ENCODE measurements at regions not wholly inside any gene's neighbourhood (a gene's known extent, or its start where the extent isn't known, plus 50 kb on each side); places are given as distances from the start of the nearest gene placed in this dataset.
"Not testable (repeated sequence)": the region's sequence is repeated elsewhere in the genome, so short reads cannot be mapped to it uniquely, and the experiment has no call there.

DNA sequence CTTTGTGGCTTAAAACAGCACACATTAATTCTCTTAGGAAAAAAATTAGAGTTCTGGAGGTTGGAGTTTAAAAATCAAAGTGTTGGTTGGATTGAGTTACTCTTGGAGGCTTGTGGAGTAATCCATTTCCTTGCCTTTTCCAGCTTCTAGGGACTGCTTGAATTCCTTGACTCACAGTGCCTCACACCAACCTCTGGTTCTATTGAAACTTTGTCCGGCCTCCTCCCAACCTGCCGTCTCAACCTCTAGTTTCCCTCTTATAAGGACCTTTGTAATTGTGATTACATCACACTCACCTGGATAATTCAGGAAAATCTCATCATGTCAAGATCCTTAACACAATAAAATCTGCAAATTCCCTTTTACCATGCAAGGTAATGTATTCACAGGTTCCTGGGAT is 764.2 kb upstream of the CDH18 start:
- H3K4me1 ChIP-seq; H3K27me3 ChIP-seq; DNase-seq; intact Hi-C loops (cut with DNase I); ATAC-seq; H3K36me3 ChIP-seq; H3K4me3 ChIP-seq; FAIRE-seq; H3K27ac ChIP-seq; H3K9me3 ChIP-seq: not testable (repeated sequence)
- 60% methylated on average over 1 of the region's 2 CpGs; no CpG with 5 or more reads in 1 of the 2 donors for WGBS, 2 donors

DNA sequence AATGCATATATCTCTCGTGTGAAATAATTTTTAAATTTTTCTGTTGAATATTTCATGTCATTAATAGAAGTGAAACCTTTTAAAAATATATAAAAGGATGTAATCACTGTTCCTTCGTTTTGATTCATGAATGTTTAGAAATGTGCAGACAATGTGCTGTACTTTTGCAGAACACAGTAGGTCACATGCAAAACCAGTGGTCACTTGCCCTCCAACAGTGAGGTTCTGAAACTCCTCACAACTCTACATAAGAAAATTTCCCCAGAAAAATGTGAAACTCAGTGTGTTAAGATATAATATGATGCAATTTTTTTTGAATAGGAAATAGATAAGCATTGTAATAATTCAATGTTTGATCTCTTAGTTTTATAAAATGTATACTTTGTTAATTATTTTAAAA is 747.7 kb upstream of the CDH18 start:
- H3K4me1 ChIP-seq; H3K36me3 ChIP-seq; H3K9me3 ChIP-seq; ATAC-seq; DNase-seq; H3K27me3 ChIP-seq; H3K4me3 ChIP-seq; H3K27ac ChIP-seq; FAIRE-seq; intact Hi-C loops (cut with DNase I): not testable (repeated sequence)
- 42 to 57% methylated on average over 2 of the region's 2 CpGs for WGBS, 2 donors

DNA sequence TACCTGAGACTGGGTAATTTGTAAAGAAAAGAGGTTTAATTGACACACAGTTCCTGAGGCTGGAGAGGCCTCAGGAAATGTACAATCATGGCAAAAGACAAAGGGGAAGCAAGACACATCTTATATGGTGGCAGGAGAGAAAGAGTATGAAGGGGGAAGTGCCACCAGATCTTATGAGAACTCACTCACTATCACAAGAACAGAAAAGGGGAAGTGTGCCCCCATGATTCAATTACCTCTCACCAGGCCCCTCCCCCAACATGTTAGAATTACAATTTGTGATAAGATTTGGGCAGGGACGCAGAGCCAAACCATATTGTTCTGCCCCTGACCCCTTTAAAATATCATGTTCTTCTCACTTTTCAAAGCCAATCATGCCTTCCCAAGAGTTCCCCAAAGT is 744.2 kb upstream of the CDH18 start:
- WGBS, 2 donors = 79 to 93% methylated on average over 1 of the region's 1 CpG
- FAIRE-seq; H3K27ac ChIP-seq; H3K4me3 ChIP-seq; intact Hi-C loops (cut with DNase I); H3K36me3 ChIP-seq; H3K9me3 ChIP-seq; H3K4me1 ChIP-seq; ATAC-seq; H3K27me3 ChIP-seq; DNase-seq: not testable (repeated sequence)

DNA sequence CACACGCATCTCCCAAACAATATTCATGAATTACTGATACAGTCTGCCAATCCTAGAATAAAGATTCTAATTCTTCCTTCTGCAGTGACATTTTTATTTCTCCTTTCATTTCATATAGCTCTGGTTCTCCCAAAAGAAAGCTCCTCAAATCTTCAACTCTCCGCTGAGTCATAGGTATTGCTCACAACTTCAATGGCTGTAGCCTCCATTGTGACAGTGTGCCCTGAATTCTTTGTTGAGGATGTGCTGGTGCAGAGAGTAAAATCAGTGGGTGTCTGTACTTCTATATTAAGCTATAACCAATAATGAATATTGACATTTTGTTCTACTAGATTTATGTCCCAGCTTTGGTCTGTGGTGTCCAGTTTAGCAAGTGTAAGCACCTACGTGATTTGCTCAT is 733.3 kb upstream of the CDH18 start:
- intact Hi-C loops (cut with DNase I); DNase-seq; ATAC-seq; H3K27ac ChIP-seq; H3K4me3 ChIP-seq; H3K36me3 ChIP-seq; H3K4me1 ChIP-seq; FAIRE-seq; H3K9me3 ChIP-seq; H3K27me3 ChIP-seq: not testable (repeated sequence)
- 83 to 86% methylated on average over 2 to 3 of the region's 3 CpGs for WGBS, 2 donors

DNA sequence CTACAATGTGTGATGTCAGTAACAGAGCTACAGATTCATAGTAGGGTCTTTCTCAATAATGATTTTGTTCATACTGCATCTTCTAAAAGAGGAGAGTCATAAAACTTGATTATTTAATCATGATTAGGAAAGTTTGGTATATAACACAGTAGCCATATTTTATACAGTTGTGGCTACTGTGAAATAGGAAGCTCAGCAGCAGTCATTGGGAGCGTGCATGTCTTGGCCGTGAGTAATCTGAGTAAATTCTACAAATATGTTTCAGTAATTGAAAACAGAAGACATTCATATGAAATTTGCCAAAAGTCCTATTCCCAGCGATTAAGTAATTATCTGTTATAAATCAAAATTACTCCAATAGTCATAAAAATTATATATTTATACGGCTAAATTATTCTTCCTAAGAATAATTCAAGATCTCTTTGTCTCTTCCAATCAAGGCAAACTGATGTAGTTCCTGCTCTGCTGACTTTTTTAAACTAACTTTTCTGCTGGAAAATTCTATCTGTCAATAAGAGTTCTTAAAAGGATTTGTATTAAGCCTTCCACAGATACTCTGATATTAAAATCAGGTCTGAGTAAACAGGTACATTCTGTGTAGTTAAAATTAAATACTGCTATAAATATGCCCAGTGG is 723.6 kb upstream of the CDH18 start:
- intact Hi-C loops (cut with DNase I); DNase-seq; ATAC-seq; H3K4me1 ChIP-seq; H3K27me3 ChIP-seq; H3K36me3 ChIP-seq; H3K4me3 ChIP-seq; H3K27ac ChIP-seq; H3K9me3 ChIP-seq: not testable (repeated sequence)
- WGBS, 2 donors = 68 to 86% methylated on average over 2 to 4 of the region's 4 CpGs
- FAIRE-seq = peak; percentile 96

DNA sequence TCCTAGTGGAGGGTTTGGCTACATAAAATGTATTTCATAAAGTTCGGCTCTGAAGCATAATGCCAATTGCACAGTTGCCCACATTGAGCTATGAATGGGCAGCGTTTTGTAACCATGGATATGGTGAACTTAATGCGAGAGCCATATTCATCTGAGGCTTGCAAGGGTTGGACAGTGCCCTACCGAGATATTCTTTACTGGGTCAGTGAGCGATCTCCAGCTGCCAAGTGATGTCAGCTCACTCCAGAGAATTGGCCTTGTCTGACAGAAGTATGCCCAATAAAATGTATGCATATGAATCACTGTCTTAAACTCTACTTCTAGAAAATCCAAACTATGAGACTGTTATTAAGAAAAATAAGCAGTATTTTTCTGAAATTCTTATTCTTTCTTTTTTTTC is 719.6 kb upstream of the CDH18 start:
- WGBS, 2 donors = 76 to 85% methylated on average over 5 of the region's 5 CpGs
- H3K36me3 ChIP-seq; H3K27me3 ChIP-seq; DNase-seq; H3K4me1 ChIP-seq; H3K9me3 ChIP-seq; H3K27ac ChIP-seq; intact Hi-C loops (cut with DNase I); ATAC-seq; H3K4me3 ChIP-seq; FAIRE-seq: not testable (repeated sequence)

DNA sequence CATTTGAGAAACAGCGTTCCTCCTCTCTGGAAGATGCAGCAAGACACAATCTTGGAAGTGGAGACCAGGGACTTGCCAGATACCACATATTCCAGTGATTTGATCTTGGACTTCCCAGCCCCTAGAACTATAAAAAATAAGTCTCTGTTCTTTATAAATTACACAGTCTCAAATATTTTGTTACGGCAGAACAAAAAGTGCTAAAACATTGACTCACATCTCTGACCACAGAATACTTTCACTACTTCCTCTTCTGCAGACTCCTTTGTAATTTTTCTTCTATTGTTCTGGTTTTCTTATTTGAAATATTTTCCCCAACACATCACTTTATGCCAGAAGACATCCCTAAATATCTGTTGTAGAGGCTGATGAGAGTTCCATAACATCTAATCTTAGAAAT is 706.1 kb upstream of the CDH18 start:
- no peak overlapping the region for H3K4me3 ChIP-seq
- FAIRE-seq = no peak
- WGBS, 2 donors = 43 to 60% methylated on average over 2 of the region's 2 CpGs

DNA sequence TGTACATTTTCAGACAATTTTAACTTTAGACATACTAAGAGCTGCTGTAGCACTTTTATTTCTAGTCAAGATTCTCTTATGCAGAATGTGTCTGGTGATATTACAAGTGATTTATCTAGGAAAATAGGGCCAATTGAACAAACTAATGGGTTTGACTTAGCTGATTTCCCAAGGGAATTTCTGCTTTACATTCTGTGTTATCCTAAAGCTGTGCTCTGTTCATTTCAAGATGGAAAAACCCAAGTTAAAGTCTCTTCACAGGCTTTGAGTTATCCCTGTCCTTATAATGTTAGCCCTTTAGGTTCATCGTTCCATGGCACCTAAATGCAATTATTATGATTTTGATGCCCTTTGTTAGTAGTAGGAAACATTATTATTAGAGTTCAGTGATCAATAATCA is 704.9 kb upstream of the CDH18 start:
- TF ChIP-seq, protein P1, sequence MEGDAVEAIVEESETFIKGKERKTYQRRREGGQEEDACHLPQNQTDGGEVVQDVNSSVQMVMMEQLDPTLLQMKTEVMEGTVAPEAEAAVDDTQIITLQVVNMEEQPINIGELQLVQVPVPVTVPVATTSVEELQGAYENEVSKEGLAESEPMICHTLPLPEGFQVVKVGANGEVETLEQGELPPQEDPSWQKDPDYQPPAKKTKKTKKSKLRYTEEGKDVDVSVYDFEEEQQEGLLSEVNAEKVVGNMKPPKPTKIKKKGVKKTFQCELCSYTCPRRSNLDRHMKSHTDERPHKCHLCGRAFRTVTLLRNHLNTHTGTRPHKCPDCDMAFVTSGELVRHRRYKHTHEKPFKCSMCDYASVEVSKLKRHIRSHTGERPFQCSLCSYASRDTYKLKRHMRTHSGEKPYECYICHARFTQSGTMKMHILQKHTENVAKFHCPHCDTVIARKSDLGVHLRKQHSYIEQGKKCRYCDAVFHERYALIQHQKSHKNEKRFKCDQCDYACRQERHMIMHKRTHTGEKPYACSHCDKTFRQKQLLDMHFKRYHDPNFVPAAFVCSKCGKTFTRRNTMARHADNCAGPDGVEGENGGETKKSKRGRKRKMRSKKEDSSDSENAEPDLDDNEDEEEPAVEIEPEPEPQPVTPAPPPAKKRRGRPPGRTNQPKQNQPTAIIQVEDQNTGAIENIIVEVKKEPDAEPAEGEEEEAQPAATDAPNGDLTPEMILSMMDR (IDR thresholded peaks at IDR 0.05) = no peak
- H3K36me3 ChIP-seq = no peaks in the 10 kb centered on the region
- DNase-seq (no peak), ATAC-seq (no peak), FAIRE-seq (no peak)
- intact Hi-C loops (cut with DNase I) = no loop called here
- H3K27ac ChIP-seq = no peak overlapping the region
- 78 to 90% methylated on average over 1 of the region's 1 CpG for WGBS, 2 donors
- no peaks in the 10 kb centered on the region for H3K4me1 ChIP-seq
- H3K4me3 ChIP-seq = no peak overlapping the region
- H3K9me3 ChIP-seq = no peaks in the 10 kb centered on the region
- H3K27me3 ChIP-seq = no peaks in the 10 kb centered on the region

More for the DNA sequence above, 706.1 kb upstream of the CDH18 start:
- intact Hi-C loops (cut with DNase I) = no loop called here
- H3K36me3 ChIP-seq = no peaks in the 10 kb centered on the region
- ATAC-seq (no peak), DNase-seq (no peak)
- no peaks in the 10 kb centered on the region for H3K9me3 ChIP-seq
- no peaks in the 10 kb centered on the region for H3K27me3 ChIP-seq
- H3K27ac ChIP-seq = no peak overlapping the region
- TF ChIP-seq, protein P1 (IDR thresholded peaks at IDR 0.05) = no peak
- no peaks in the 10 kb centered on the region for H3K4me1 ChIP-seq
